NCI-H345 treated with DMSO at 0.1 percent for 48 hours (cell line): ENCODE measurements at regions not wholly inside any gene's neighbourhood (a gene's known extent, or its start where the extent isn't known, plus 50 kb on each side); places are given as distances from the start of the nearest gene placed in this dataset.

Experiments
- DNase-seq: peaks from one replicate; lab custom pipeline; 2025; ENCODE audit not compliant: unreplicated experiment; lab: John Stamatoyannopoulos, UW

GRCh38 chr18:79608999-79609461 is 70.6 kb upstream of the CTDP1 start:
- no peak for DNase-seq

- no peak for DNase-seq
Measured at GRCh38 chr18:79609841-79610281, 69.7 kb upstream of the CTDP1 start.

GRCh38 chr18:79610461-79611039 is 69.1 kb upstream of the CTDP1 start:
- DNase-seq: no peak

- DNase-seq: no peak
Measured at GRCh38 chr18:79611040-79611681, 68.4 kb upstream of the CTDP1 start.

GRCh38 chr18:79612291-79613108 is 67.1 kb upstream of the CTDP1 start:
- DNase-seq: no peak

- no peak for DNase-seq
Measured at GRCh38 chr18:79613186-79613931, 66.2 kb upstream of the CTDP1 start.

- no peak for DNase-seq
Measured at GRCh38 chr18:79614211-79614955, 65.2 kb upstream of the CTDP1 start.

GRCh38 chr18:79615091-79615490 is 64.5 kb upstream of the CTDP1 start:
- DNase-seq: no peak

GRCh38 chr18:79615586-79615985 is 64.0 kb upstream of the CTDP1 start:
- DNase-seq: no peak

- DNase-seq: no peak
Measured at GRCh38 chr18:79616651-79617510, 62.7 kb upstream of the CTDP1 start.

GRCh38 chr18:79617511-79618500 is 61.8 kb upstream of the CTDP1 start:
- DNase-seq: no peak

- no peak for DNase-seq
Measured at GRCh38 chr18:79620576-79621165, 58.9 kb upstream of the CTDP1 start.

- no peak for DNase-seq
Measured at GRCh38 chr18:79621501-79621900, 58.1 kb upstream of the CTDP1 start.

GRCh38 chr18:79622004-79622403 is 57.6 kb upstream of the CTDP1 start:
- DNase-seq: no peak

- DNase-seq: no peak
Measured at GRCh38 chr18:79624356-79625170, 55.0 kb upstream of the CTDP1 start.

GRCh38 chr18:79625195-79625923 is 54.2 kb upstream of the CTDP1 start:
- no peak for DNase-seq
